ENCODE measurements at regions not wholly inside any gene's neighbourhood (a gene's known extent, or its start where the extent isn't known, plus 50 kb on each side); places are given as distances from the start of the nearest gene placed in this dataset.

- Histone ChIP-seq H3K4me3 (ENCODE audit: low read depth in 2 of 2, low read length in 2 of 2) (no peak overlapping the region), H3K9me3 (ENCODE audit: control insufficient read depth, insufficient read depth, low read depth, low read length) (no peaks in the 10 kb centered on the region), H3K27me3 (ENCODE audit: control insufficient read depth, insufficient read depth, low read length) (no peaks in the 10 kb centered on the region), H3K4me1 (ENCODE audit: control insufficient read depth, insufficient read depth, low read length) (no peaks in the 10 kb centered on the region), H3K36me3 (ENCODE audit: control insufficient read depth, insufficient read depth, low read length) (no peaks in the 10 kb centered on the region), H3K27ac (ENCODE audit: low read length) (no peak overlapping the region)
- ChIA-PET POLR2A (no interaction called here), CTCF (no interaction called here)
- TF ChIP-seq SIN3A (IDR thresholded peaks at IDR 0.05; ENCODE audit: borderline replicate concordance, insufficient read depth, low read depth, low read length) = no peak
- TF ChIP-seq, protein P1, sequence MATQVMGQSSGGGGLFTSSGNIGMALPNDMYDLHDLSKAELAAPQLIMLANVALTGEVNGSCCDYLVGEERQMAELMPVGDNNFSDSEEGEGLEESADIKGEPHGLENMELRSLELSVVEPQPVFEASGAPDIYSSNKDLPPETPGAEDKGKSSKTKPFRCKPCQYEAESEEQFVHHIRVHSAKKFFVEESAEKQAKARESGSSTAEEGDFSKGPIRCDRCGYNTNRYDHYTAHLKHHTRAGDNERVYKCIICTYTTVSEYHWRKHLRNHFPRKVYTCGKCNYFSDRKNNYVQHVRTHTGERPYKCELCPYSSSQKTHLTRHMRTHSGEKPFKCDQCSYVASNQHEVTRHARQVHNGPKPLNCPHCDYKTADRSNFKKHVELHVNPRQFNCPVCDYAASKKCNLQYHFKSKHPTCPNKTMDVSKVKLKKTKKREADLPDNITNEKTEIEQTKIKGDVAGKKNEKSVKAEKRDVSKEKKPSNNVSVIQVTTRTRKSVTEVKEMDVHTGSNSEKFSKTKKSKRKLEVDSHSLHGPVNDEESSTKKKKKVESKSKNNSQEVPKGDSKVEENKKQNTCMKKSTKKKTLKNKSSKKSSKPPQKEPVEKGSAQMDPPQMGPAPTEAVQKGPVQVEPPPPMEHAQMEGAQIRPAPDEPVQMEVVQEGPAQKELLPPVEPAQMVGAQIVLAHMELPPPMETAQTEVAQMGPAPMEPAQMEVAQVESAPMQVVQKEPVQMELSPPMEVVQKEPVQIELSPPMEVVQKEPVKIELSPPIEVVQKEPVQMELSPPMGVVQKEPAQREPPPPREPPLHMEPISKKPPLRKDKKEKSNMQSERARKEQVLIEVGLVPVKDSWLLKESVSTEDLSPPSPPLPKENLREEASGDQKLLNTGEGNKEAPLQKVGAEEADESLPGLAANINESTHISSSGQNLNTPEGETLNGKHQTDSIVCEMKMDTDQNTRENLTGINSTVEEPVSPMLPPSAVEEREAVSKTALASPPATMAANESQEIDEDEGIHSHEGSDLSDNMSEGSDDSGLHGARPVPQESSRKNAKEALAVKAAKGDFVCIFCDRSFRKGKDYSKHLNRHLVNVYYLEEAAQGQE (IDR thresholded peaks at IDR 0.05; ENCODE audit: insufficient read depth in 1 of 2, low read depth in 2 of 2, low read length in 1 of 2) = no peak
- TF ChIP-seq TCF7L2 (IDR thresholded peaks at IDR 0.05; ENCODE audit: low read depth, low read length) = no peak
- TF ChIP-seq, protein P2, sequence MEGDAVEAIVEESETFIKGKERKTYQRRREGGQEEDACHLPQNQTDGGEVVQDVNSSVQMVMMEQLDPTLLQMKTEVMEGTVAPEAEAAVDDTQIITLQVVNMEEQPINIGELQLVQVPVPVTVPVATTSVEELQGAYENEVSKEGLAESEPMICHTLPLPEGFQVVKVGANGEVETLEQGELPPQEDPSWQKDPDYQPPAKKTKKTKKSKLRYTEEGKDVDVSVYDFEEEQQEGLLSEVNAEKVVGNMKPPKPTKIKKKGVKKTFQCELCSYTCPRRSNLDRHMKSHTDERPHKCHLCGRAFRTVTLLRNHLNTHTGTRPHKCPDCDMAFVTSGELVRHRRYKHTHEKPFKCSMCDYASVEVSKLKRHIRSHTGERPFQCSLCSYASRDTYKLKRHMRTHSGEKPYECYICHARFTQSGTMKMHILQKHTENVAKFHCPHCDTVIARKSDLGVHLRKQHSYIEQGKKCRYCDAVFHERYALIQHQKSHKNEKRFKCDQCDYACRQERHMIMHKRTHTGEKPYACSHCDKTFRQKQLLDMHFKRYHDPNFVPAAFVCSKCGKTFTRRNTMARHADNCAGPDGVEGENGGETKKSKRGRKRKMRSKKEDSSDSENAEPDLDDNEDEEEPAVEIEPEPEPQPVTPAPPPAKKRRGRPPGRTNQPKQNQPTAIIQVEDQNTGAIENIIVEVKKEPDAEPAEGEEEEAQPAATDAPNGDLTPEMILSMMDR (IDR thresholded peaks at IDR 0.05) = no peak
- DNase-seq (ENCODE audit: low read depth, low spot score) = no peak
- ATAC-seq = no peak
- no TSS peak for BruUV-seq (replicated peaks)
- in situ Hi-C loops (cut with HindIII; ENCODE audit: low pct_unique_long_range_greater_than_20kb, low sequenced_read_pairs) (no loop called here), intact Hi-C loops (cut with micrococcal nuclease; ENCODE audit: unreplicated experiment) (no loop called here)
These were observed 374.3 kb downstream of the TMX3 start for GRCh38 chr18:68340606-68341005.

DNA sequence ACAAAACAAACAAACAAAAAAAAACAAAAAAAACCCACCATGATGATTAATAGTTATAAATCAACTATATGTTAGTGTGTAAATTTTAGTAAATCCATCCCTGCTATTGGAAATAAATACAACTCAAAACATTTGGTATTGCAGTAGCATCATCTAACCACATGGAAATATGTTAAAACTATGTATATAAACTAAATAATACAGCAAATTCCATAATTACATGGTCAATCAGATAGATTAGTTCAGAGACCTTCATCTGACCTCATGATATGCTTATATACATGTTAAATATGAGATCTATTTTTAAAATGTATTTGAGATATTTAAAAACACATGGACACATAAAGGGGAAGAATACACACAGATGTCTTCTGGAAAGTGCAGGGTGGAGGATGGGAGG, 384.2 kb downstream of the TMX3 start:
- no peak for ATAC-seq
- in situ Hi-C loops (cut with HindIII; ENCODE audit: low pct_unique_long_range_greater_than_20kb, low sequenced_read_pairs) = no loop called here
- Histone ChIP-seq H3K4me1 (ENCODE audit: control insufficient read depth, insufficient read depth, low read length) (no peaks in the 10 kb centered on the region), H3K27me3 (ENCODE audit: control insufficient read depth, insufficient read depth, low read length) (no peaks in the 10 kb centered on the region), H3K36me3 (ENCODE audit: control insufficient read depth, insufficient read depth, low read length) (no peaks in the 10 kb centered on the region), H3K27ac (ENCODE audit: low read length) (no peak overlapping the region), H3K4me3 (ENCODE audit: low read depth in 2 of 2, low read length in 2 of 2) (no peak overlapping the region), H3K9me3 (ENCODE audit: control insufficient read depth, insufficient read depth, low read depth, low read length) (no peaks in the 10 kb centered on the region)
- ChIA-PET POLR2A (no interaction called here), CTCF (no interaction called here)
- BruUV-seq (replicated peaks) = no TSS peak
- intact Hi-C loops (cut with micrococcal nuclease; ENCODE audit: unreplicated experiment) = no loop called here
- DNase-seq (ENCODE audit: low read depth, low spot score) = no peak
- no peak for TF ChIP-seq TCF7L2 (IDR thresholded peaks at IDR 0.05; ENCODE audit: low read depth, low read length)
- TF ChIP-seq, protein P2 (IDR thresholded peaks at IDR 0.05) = no peak
- TF ChIP-seq, protein P1 (IDR thresholded peaks at IDR 0.05; ENCODE audit: insufficient read depth in 1 of 2, low read depth in 2 of 2, low read length in 1 of 2) = no peak
- no peak for TF ChIP-seq SIN3A (IDR thresholded peaks at IDR 0.05; ENCODE audit: borderline replicate concordance, insufficient read depth, low read depth, low read length)
- TF ChIP-seq POLR2AphosphoS5 (IDR thresholded peaks at IDR 0.05; ENCODE audit: low read depth, low read length) = no peak
